Natural killer cell (primary cell): ENCODE measurements at regions not wholly inside any gene's neighbourhood (a gene's known extent, or its start where the extent isn't known, plus 50 kb on each side); places are given as distances from the start of the nearest gene placed in this dataset.

ENCODE experiments used
- ATAC-seq, 3 donors: fragments of 150-1000 bp in 2 of 3; fragments of 200-7000 bp in 1 of 3; cut with Tn5 transposase; 1 replicate in 1 of 3; 2 replicates in 2 of 3; pipeline ENCODE4 v1.10.0; 2021; ENCODE audit warnings: mild to moderate bottlenecking in 2 of 3, moderate library complexity in 2 of 3
- DNase-seq, 2 donors: peaks; one replicate each; pipeline versions ENCODE4 v3.0.0 to v3.0.0-alpha.2; 2013 to 2021; ENCODE audit warnings: mixed read lengths in 1 of 2
- H3K27ac ChIP-seq: one replicate; pipeline ENCODE4 v1.5.1; 2013; ENCODE audit warnings: mild to moderate bottlenecking, low read length
- H3K27me3 ChIP-seq: one replicate; pipeline ENCODE4 v1.6.1; 2013; ENCODE audit warnings: low read length; ENCODE audit not compliant: control insufficient read depth, insufficient read depth
- H3K36me3 ChIP-seq: one replicate; pipeline ENCODE4 v1.6.1; 2013; ENCODE audit warnings: low read length; ENCODE audit not compliant: control insufficient read depth, insufficient read depth
- H3K4me1 ChIP-seq: one replicate; pipeline ENCODE4 v1.6.1; 2013; ENCODE audit warnings: low read length; ENCODE audit not compliant: control insufficient read depth, insufficient read depth
- H3K4me3 ChIP-seq: one replicate; pipeline ENCODE4 v1.5.1; 2013; ENCODE audit warnings: low read length
- H3K9me3 ChIP-seq: one replicate; pipeline ENCODE4 v1.6.1; 2013; ENCODE audit warnings: low read length; ENCODE audit not compliant: control insufficient read depth, insufficient read depth
- H3K27ac Mint-ChIP-seq, 2 donors: one replicate each; pipeline ENCODE4 v1.8.0; 2022; ENCODE audit warnings: mild to moderate bottlenecking in 2 of 2, mixed read lengths in 2 of 2, moderate library complexity in 1 of 2
- H3K27me3 Mint-ChIP-seq, 2 donors: one replicate each; pipeline ENCODE4 v1.8.0; 2022; ENCODE audit warnings: low read depth in 2 of 2, mixed read lengths in 2 of 2
- H3K36me3 Mint-ChIP-seq: one replicate; pipeline ENCODE4 v1.8.0; 2022; ENCODE audit warnings: mixed read lengths
- H3K4me1 Mint-ChIP-seq, 2 donors: one replicate each; pipeline ENCODE4 v1.8.0; 2022; ENCODE audit warnings: mixed read lengths in 2 of 2
- H3K4me3 Mint-ChIP-seq: one replicate; pipeline ENCODE4 v1.8.0; 2022; ENCODE audit warnings: mild to moderate bottlenecking, moderate library complexity, mixed read lengths
- H3K9me3 Mint-ChIP-seq, 2 donors: one replicate each; pipeline ENCODE4 v1.8.0; 2022; ENCODE audit warnings: mixed read lengths in 2 of 2
- CTCF ChIP-seq: fragments of 200-600 bp; IDR thresholded peaks from one replicate; pipeline ENCODE4 v1.8.0; 2022; ENCODE audit warnings: antibody characterized with exemption
- WGBS: methylation state at CpG from one replicate; pipeline ENCODE4 v1.1.7; 2013; ENCODE audit warnings: missing lambda C conversion rate; ENCODE audit not compliant: insufficient coverage; 5-methylcytosine and 5-hydroxymethylcytosine counted together
- intact Hi-C: fragments of 100-400 bp; cut with micrococcal nuclease; formaldehyde crosslinking; loops from one replicate; pipeline ENCODE4 v1.14.2; 2022

DNA sequence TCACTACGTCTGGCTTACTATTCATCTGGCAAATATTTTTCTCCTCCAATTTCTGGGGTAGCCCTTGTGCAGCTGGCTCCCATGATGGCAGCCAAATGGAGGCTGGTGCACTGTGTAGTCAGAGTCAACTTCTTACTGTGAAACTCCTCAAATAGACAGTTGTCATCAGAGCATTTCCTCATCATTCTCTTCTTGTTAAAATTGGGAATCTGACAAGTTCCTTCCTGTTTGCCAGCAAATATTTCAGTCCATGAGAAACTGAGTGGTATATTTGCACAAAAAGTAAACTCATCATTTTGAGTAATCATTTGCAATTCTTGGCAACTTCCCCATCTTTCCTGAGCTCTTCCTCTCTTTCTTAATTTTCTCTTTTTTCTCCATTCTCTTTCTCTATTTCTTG, 394.9 kb upstream of the RGS17 start:
- DNase-seq (no peak), ATAC-seq (no peak)
- no peak overlapping the region for H3K4me3 ChIP-seq
- H3K27ac ChIP-seq, result no peak overlapping the region
- 100% methylated on average over 1 of the region's 1 CpG for WGBS
- Mint-ChIP-seq H3K36me3 (no peaks in the 10 kb centered on the region), H3K27me3 (no peaks in the 10 kb centered on the region), H3K4me3 (no peak overlapping the region), H3K9me3 (peaks cover 15 to 20% of the 10 kb centered on the region in 2 donors), H3K27ac (no peak overlapping the region), H3K4me1 (no peaks in the 10 kb centered on the region)
- H3K27me3 ChIP-seq, result no peaks in the 10 kb centered on the region
- no peak for TF ChIP-seq CTCF
- no peaks in the 10 kb centered on the region for H3K36me3 ChIP-seq
- peaks cover 7% of the 10 kb centered on the region for H3K9me3 ChIP-seq
- intact Hi-C loops, result no loop called here
- no peaks in the 10 kb centered on the region for H3K4me1 ChIP-seq

DNA sequence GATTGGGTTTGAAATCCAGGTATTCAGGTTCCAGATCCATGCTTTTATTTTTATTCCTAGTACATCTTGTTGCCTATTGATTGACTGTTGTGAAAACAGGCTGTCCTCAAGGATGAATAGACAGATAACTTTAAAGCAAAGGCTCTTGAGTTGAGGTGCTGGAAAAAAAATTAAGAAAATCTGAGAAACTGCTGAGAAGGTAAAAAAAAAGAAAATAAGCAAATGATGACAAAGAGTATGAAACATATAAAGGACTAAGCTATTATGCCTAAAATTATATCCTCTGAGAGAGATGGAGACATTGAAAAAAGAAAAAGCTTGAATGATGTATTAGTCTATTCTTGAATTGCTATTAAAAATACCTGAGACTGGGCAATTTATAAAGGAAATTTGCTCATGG, 392.3 kb upstream of the RGS17 start:
- no peak overlapping the region for H3K4me3 Mint-ChIP-seq
- no peak for ATAC-seq
- Histone ChIP-seq H3K4me1 (no peaks in the 10 kb centered on the region), H3K4me3 (no peak overlapping the region), H3K36me3 (no peaks in the 10 kb centered on the region), H3K9me3 (peaks cover 7% of the 10 kb centered on the region), H3K27ac (no peak overlapping the region), H3K27me3 (no peaks in the 10 kb centered on the region)
- no peaks in the 10 kb centered on the region for H3K27me3 Mint-ChIP-seq
- intact Hi-C loops, result no loop called here
- no peak for TF ChIP-seq CTCF
- no peaks in the 10 kb centered on the region for H3K36me3 Mint-ChIP-seq
- H3K9me3 Mint-ChIP-seq, result peaks cover 13 to 23% of the 10 kb centered on the region in 2 donors
- H3K27ac Mint-ChIP-seq, result no peak overlapping the region
- H3K4me1 Mint-ChIP-seq, result no peaks in the 10 kb centered on the region
- no peak for DNase-seq

- no peaks in the 10 kb centered on the region for H3K36me3 Mint-ChIP-seq
- WGBS, result 48% methylated on average over 1 of the region's 2 CpGs
- ATAC-seq (no peak), DNase-seq (peak in 1 of 2 donors; percentile 26)
- Histone ChIP-seq H3K9me3 (no peaks in the 10 kb centered on the region), H3K4me1 (no peaks in the 10 kb centered on the region), H3K36me3 (no peaks in the 10 kb centered on the region), H3K27ac (no peak overlapping the region), H3K4me3 (no peak overlapping the region), H3K27me3 (no peaks in the 10 kb centered on the region)
- intact Hi-C loops, result loop anchor here (5.0 kb wide), 1 partner anchor 480 kb away; no protein-coding TSS in a partner anchor
- no peak overlapping the region for H3K27ac Mint-ChIP-seq
- TF ChIP-seq CTCF, result no peak
- no peak overlapping the region for H3K4me3 Mint-ChIP-seq
- H3K4me1 Mint-ChIP-seq, result no peaks in the 10 kb centered on the region
- H3K9me3 Mint-ChIP-seq, result peaks cover 2 to 6% of the 10 kb centered on the region in 2 donors
- H3K27me3 Mint-ChIP-seq, result no peaks in the 10 kb centered on the region
These were observed 380.9 kb upstream of the RGS17 start for GRCh38 chr6:153511896-153512496.

DNA sequence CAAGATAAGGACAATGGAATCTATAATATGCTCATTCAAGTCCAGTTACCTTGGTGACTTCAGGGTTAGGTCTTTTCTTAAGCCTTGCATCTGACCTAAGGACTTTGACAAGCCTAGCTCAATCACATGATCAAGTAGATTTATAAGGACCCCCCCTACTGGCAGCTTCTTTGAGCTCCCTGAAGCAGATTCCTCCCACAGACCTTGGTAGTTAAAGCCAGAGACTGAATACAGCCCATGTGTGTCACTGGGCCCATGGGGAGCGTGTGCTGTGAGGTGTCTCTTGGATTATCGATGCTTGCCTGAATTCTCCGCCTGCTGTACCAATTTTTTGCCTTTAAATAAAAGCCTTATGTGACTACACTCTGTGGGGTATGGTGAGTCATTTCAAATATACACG, 372.7 kb upstream of the RGS17 start:
- Mint-ChIP-seq H3K27me3 (no peaks in the 10 kb centered on the region), H3K4me1 (no peaks in the 10 kb centered on the region), H3K4me3 (no peak overlapping the region), H3K36me3 (no peaks in the 10 kb centered on the region), H3K27ac (no peak overlapping the region), H3K9me3 (peaks cover 0 to 6% of the 10 kb centered on the region in 2 donors)
- intact Hi-C loops, result no loop called here
- H3K27ac ChIP-seq, result no peak overlapping the region
- DNase-seq (no peak), ATAC-seq (no peak)
- 78% methylated on average over 3 of the region's 4 CpGs for WGBS
- H3K4me1 ChIP-seq, result no peaks in the 10 kb centered on the region
- H3K4me3 ChIP-seq, result no peak overlapping the region
- no peaks in the 10 kb centered on the region for H3K36me3 ChIP-seq
- H3K9me3 ChIP-seq, result no peaks in the 10 kb centered on the region
- no peaks in the 10 kb centered on the region for H3K27me3 ChIP-seq
- no peak for TF ChIP-seq CTCF
